Spleen (tissue), 7 donors: ENCODE measurements at regions not wholly inside any gene's neighbourhood (a gene's known extent, or its start where the extent isn't known, plus 50 kb on each side); places are given as distances from the start of the nearest gene placed in this dataset.

Source experiments
- POLR2A ChIP-seq, 3 donors: fragments of 450-650 bp; IDR thresholded peaks; one replicate each; pipeline ENCODE4 v1.5.1; 2017; ENCODE audit warnings: antibody characterized with exemption in 3 of 3, mild to moderate bottlenecking in 1 of 3
- POLR2AphosphoS5 ChIP-seq, 3 donors: sonication (generic); formaldehyde crosslinking; IDR thresholded peaks; one replicate each; pipeline ENCODE4 v1.5.1; 2017; ENCODE audit warnings: antibody characterized with exemption in 3 of 3
- TF ChIP-seq, protein P1 (sequence below), 11 experiments: fragments of 200-600 bp in 7 of 11; fragments of 450-650 bp in 4 of 11; sonication (generic) in 4 of 11; IDR thresholded peaks in 8 of 11; conservative IDR thresholded peaks in 3 of 11; 1 replicate in 7 of 11; 2 replicates in 4 of 11; pipeline versions ENCODE4 v1.4.0 to v1.8.0; 2016 to 2021; ENCODE audit warnings: antibody characterized with exemption in 11 of 11, inconsistent platforms in 4 of 11, mild to moderate bottlenecking in 1 of 11
- donor health status: DM: no; HTN: no; CAD: no; lungs with moderate emphysema.
- donor health status: DM: no; HTN: no; CAD: no.
- donor health status: DM: no; HTN: no; CAD: no.

DNA sequence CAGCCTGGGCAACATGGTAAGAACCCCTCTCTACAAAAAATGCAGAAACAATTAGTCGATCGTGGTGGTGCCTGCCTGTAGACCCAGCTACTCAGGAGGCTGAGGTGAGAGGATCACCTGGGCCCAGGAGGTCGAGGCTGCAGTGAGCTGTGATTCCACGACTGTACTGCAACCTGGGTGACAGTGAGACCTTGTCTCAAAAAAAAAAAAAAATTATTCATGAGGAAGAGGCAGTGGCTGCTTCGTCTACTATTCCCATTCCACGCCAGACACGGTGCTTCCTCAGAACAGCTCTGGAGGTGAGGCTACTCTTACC lies 52.2 kb upstream of the GSE1 start:
- TF ChIP-seq POLR2AphosphoS5 (IDR thresholded peaks at IDR 0.05), result no peak
- TF ChIP-seq, protein P1, sequence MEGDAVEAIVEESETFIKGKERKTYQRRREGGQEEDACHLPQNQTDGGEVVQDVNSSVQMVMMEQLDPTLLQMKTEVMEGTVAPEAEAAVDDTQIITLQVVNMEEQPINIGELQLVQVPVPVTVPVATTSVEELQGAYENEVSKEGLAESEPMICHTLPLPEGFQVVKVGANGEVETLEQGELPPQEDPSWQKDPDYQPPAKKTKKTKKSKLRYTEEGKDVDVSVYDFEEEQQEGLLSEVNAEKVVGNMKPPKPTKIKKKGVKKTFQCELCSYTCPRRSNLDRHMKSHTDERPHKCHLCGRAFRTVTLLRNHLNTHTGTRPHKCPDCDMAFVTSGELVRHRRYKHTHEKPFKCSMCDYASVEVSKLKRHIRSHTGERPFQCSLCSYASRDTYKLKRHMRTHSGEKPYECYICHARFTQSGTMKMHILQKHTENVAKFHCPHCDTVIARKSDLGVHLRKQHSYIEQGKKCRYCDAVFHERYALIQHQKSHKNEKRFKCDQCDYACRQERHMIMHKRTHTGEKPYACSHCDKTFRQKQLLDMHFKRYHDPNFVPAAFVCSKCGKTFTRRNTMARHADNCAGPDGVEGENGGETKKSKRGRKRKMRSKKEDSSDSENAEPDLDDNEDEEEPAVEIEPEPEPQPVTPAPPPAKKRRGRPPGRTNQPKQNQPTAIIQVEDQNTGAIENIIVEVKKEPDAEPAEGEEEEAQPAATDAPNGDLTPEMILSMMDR (IDR thresholded peaks at IDR 0.05 in 8 of 11, conservative IDR thresholded peaks at IDR 0.05 in 3 of 11), result no peak
- no peak for TF ChIP-seq POLR2A (IDR thresholded peaks at IDR 0.05)
